B cell (primary cell): ENCODE measurements at regions not wholly inside any gene's neighbourhood (a gene's known extent, or its start where the extent isn't known, plus 50 kb on each side); places are given as distances from the start of the nearest gene placed in this dataset.
A peak's percentile ranks its signal among the peaks of the same experiment; 100 is the strongest.

ENCODE experiments used
- ATAC-seq: fragments of 200-7000 bp; cut with Tn5 transposase; one replicate; pipeline ENCODE4 v1.10.0; 2021; ENCODE audit warnings: low read depth, mild to moderate bottlenecking, moderate number of reproducible peaks, moderate library complexity
- CTCF ChIA-PET: fragments of 350-600 bp; sonication (Branson Sonifier 250); formaldehyde crosslinking; loops from one replicate; lab custom pipeline; 2021; ENCODE audit warnings: antibody characterized with exemption, inconsistent platforms; lab: Charles Lee
- POLR2A ChIA-PET: fragments of 350-600 bp; sonication (Branson Sonifier 250); formaldehyde crosslinking; loops from one replicate; lab custom pipeline; 2021; ENCODE audit warnings: antibody characterized with exemption; lab: Charles Lee
- DNase-seq: peaks from one replicate; pipeline ENCODE4 v3.0.0; 2013
- H2AFZ ChIP-seq: 2 replicates; pipeline ENCODE4 v1.6.1; 2012; ENCODE audit warnings: mild to moderate bottlenecking, low read depth, low read length; ENCODE audit not compliant: insufficient read depth, poor library complexity, severe bottlenecking
- H3K27ac ChIP-seq, 2 donors: 1 replicate in 1 of 2; 2 replicates in 1 of 2; pipeline ENCODE4 v1.5.1; 2012 to 2013; ENCODE audit warnings: low read length in 2 of 2, mild to moderate bottlenecking in 2 of 2, moderate library complexity in 1 of 2
- H3K27me3 ChIP-seq, 4 experiments: fragments of 200-600 bp in 1 of 4; sonication (generic) in 1 of 4; replicated peaks in 1 of 4; 1 replicate in 2 of 4; 2 replicates in 2 of 4; pipeline versions ENCODE4 v1.6.1 to v1.7.0; 2013 to 2016; ENCODE audit warnings: low read length in 3 of 4, mild to moderate bottlenecking in 2 of 4, mixed read lengths in 1 of 4, moderate library complexity in 1 of 4; ENCODE audit not compliant: insufficient read depth in 4 of 4, control insufficient read depth in 3 of 4; ENCODE audit errors: control extremely low read depth in 1 of 4
- H3K36me3 ChIP-seq, 2 experiments: replicated peaks in 1 of 2; 1 replicate in 1 of 2; 2 replicates in 1 of 2; pipeline versions ENCODE4 v1.6.1 to v1.7.1; 2013; ENCODE audit warnings: low read length in 1 of 2; ENCODE audit not compliant: insufficient read depth in 2 of 2, control insufficient read depth in 1 of 2; ENCODE audit errors: control extremely low read depth in 1 of 2, extremely low read depth in 1 of 2
- H3K4me1 ChIP-seq, 2 donors: fragments of 200-600 bp in 1 of 2; sonication (generic) in 1 of 2; 1 replicate in 1 of 2; 2 replicates in 1 of 2; pipeline versions ENCODE4 v1.5.1 to v1.6.1; 2013 to 2017; ENCODE audit warnings: low read length in 2 of 2; ENCODE audit not compliant: control insufficient read depth in 2 of 2, insufficient read depth in 2 of 2
- H3K4me2 ChIP-seq: replicated peaks from 2 replicates; pipeline ENCODE3; 2012; ENCODE audit warnings: mild to moderate bottlenecking, low read depth, low read length; ENCODE audit not compliant: poor library complexity, severe bottlenecking
- H3K4me3 ChIP-seq, 5 experiments: fragments of 200-600 bp in 1 of 5; sonication (generic) in 1 of 5; 1 replicate in 3 of 5; 2 replicates in 2 of 5; pipeline versions ENCODE4 v1.5.1 to v1.7.0; 2011 to 2016; ENCODE audit warnings: low read length in 4 of 5, mild to moderate bottlenecking in 4 of 5, low read depth in 2 of 5, control low read depth in 1 of 5, moderate library complexity in 1 of 5; ENCODE audit not compliant: insufficient read depth in 1 of 5; ENCODE audit errors: control extremely low read depth in 1 of 5, extremely low read depth in 1 of 5
- H3K79me2 ChIP-seq: fragments of 200-600 bp; sonication (generic); one replicate; pipeline ENCODE4 v1.6.0; 2016; ENCODE audit warnings: low read length; ENCODE audit not compliant: control insufficient read depth, insufficient read depth
- H3K9ac ChIP-seq: fragments of 200-600 bp; sonication (generic); 2 replicates; pipeline ENCODE4 v1.6.1; 2017; ENCODE audit warnings: mild to moderate bottlenecking, low read length, moderate library complexity
- H3K9me3 ChIP-seq, 3 donors: one replicate each; pipeline versions ENCODE4 v1.6.1 to v1.7.1; 2013; ENCODE audit warnings: low read length in 2 of 3; ENCODE audit not compliant: control insufficient read depth in 2 of 3, insufficient read depth in 1 of 3; ENCODE audit errors: control extremely low read depth in 1 of 3
- H4K20me1 ChIP-seq: 2 replicates; pipeline ENCODE4 v1.6.0; 2012; ENCODE audit warnings: mild to moderate bottlenecking, low read length; ENCODE audit not compliant: insufficient read depth, control insufficient read depth, poor library complexity, severe bottlenecking
- H3K27ac Mint-ChIP-seq: one replicate; pipeline ENCODE4 v1.8.0; 2021; ENCODE audit warnings: mixed read lengths
- H3K27me3 Mint-ChIP-seq: one replicate; pipeline ENCODE4 v1.8.0; 2021; ENCODE audit warnings: mixed read lengths
- H3K4me1 Mint-ChIP-seq: one replicate; pipeline ENCODE4 v1.8.0; 2021; ENCODE audit warnings: mixed read lengths
- H3K4me3 Mint-ChIP-seq: one replicate; pipeline ENCODE4 v1.8.0; 2021; ENCODE audit warnings: mixed read lengths
- H3K9me3 Mint-ChIP-seq: one replicate; pipeline ENCODE4 v1.8.0; 2022; ENCODE audit warnings: mixed read lengths; ENCODE audit not compliant: insufficient read depth
- EZH2 ChIP-seq: IDR thresholded peaks from 2 replicates; pipeline ENCODE4 v1.6.1; 2012; ENCODE audit warnings: borderline replicate concordance, low read depth, mild to moderate bottlenecking, moderate library complexity, low read length; ENCODE audit not compliant: insufficient read depth, poor library complexity, severe bottlenecking
- WGBS: methylation state at CpG from one replicate; pipeline ENCODE4 v1.1.5; 2013; ENCODE audit warnings: missing lambda C conversion rate; ENCODE audit not compliant: insufficient coverage; 5-methylcytosine and 5-hydroxymethylcytosine counted together
- intact Hi-C: fragments of 100-400 bp; cut with micrococcal nuclease; formaldehyde crosslinking; loops from one replicate; pipeline ENCODE4 v1.10.0; 2022
- TF ChIP-seq, protein P1 (sequence below): fragments of 200-600 bp; IDR thresholded peaks from one replicate; pipeline ENCODE4 v1.8.0; 2022; ENCODE audit warnings: antibody characterized with exemption, mild to moderate bottlenecking

- Histone ChIP-seq H3K4me1 (peaks cover 16 to 17% of the 10 kb centered on the region in 2 donors), H2AFZ (no peak overlapping the region), H3K4me3 (no peak overlapping the region), H3K79me2 (no peaks in the 10 kb centered on the region), H3K9ac (no peak overlapping the region), H3K9me3 (no peaks in the 10 kb centered on the region), H3K36me3 (no peaks in the 10 kb centered on the region), H3K4me2 (no peak overlapping the region), H3K27me3 (no peaks in the 10 kb centered on the region), H3K27ac (no peak overlapping the region), H4K20me1 (no peaks in the 10 kb centered on the region)
- CTCF ChIA-PET = no interaction called here
- POLR2A ChIA-PET = no interaction called here
- Mint-ChIP-seq H3K9me3 (no peaks in the 10 kb centered on the region), H3K27me3 (no peaks in the 10 kb centered on the region), H3K4me3 (no peak overlapping the region), H3K4me1 (peaks cover 16% of the 10 kb centered on the region), H3K27ac (no peak overlapping the region)
- intact Hi-C loops = no loop called here
- WGBS = 98% methylated on average over 16 of the region's 23 CpGs
- no peak for DNase-seq
- TF ChIP-seq, protein P1, sequence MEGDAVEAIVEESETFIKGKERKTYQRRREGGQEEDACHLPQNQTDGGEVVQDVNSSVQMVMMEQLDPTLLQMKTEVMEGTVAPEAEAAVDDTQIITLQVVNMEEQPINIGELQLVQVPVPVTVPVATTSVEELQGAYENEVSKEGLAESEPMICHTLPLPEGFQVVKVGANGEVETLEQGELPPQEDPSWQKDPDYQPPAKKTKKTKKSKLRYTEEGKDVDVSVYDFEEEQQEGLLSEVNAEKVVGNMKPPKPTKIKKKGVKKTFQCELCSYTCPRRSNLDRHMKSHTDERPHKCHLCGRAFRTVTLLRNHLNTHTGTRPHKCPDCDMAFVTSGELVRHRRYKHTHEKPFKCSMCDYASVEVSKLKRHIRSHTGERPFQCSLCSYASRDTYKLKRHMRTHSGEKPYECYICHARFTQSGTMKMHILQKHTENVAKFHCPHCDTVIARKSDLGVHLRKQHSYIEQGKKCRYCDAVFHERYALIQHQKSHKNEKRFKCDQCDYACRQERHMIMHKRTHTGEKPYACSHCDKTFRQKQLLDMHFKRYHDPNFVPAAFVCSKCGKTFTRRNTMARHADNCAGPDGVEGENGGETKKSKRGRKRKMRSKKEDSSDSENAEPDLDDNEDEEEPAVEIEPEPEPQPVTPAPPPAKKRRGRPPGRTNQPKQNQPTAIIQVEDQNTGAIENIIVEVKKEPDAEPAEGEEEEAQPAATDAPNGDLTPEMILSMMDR = no peak
- no peak for TF ChIP-seq EZH2
- ATAC-seq = no peak
Observed at GRCh38 chr5:33297760-33298216, 143.0 kb upstream of the TARS1 start.

DNA sequence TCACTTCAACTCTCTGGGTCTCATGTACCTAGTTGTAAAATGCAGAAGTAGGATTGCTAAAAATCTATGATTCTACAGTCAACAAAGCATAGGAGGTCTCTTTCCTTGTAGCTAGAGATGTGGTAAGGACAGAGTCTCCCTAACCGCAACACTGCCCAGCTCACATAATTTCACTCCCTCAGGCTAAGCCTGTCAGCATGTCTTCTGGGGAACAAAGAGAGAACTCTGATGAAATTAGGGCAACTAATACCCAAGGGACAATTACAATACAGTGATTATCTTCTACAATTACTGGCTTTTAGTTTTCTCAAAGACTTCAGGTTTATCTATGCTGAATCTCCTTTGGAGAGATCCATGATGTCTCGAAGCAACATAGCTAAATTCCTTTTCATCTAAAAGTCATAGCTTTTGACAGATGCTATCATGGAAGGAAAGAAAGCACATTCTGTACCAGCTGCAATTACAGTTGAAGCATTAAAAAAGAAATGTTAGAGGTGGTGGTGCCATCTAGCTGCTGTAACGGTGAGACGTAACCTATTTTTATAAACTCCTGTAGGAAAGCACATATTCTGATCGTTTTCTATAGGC is 141.1 kb upstream of the TARS1 start:
- H3K9me3 Mint-ChIP-seq = no peaks in the 10 kb centered on the region
- no peak for ATAC-seq
- H4K20me1 ChIP-seq = no peaks in the 10 kb centered on the region
- peak overlapping the region; percentile 34 for H3K27ac Mint-ChIP-seq
- peak overlapping the region in 1 of 2 donors; percentile 10 for H3K27ac ChIP-seq
- peak; percentile 16 for DNase-seq
- H3K4me1 ChIP-seq = peaks cover 16 to 17% of the 10 kb centered on the region in 2 donors
- WGBS = no CpG with 5 or more reads among the region's 5 CpGs
- no peak overlapping the region for H3K9ac ChIP-seq
- H3K27me3 ChIP-seq = no peaks in the 10 kb centered on the region
- ChIA-PET POLR2A (no interaction called here), CTCF (interaction anchor here (1.0 to 1.2 kb wide), 2 partner anchors 9 to 22 kb away, joined by 3 read pairs; no protein-coding TSS in a partner anchor)
- no peak overlapping the region for H3K4me3 ChIP-seq
- H3K79me2 ChIP-seq = no peaks in the 10 kb centered on the region
- peak overlapping the region; percentile 50 for H3K4me3 Mint-ChIP-seq
- H2AFZ ChIP-seq = no peak overlapping the region
- H3K36me3 ChIP-seq = no peaks in the 10 kb centered on the region
- no peaks in the 10 kb centered on the region for H3K27me3 Mint-ChIP-seq
- H3K4me2 ChIP-seq = peak overlapping the region; percentile 39
- intact Hi-C loops = no loop called here
- no peak for TF ChIP-seq EZH2
- TF ChIP-seq, protein P1 = no peak
- no peaks in the 10 kb centered on the region for H3K9me3 ChIP-seq
- H3K4me1 Mint-ChIP-seq = peaks cover 16% of the 10 kb centered on the region
